B cell (primary cell): ENCODE measurements at regions not wholly inside any gene's neighbourhood (a gene's known extent, or its start where the extent isn't known, plus 50 kb on each side); places are given as distances from the start of the nearest gene placed in this dataset.

Experiments
- ATAC-seq: fragments of 200-7000 bp; cut with Tn5 transposase; one replicate; pipeline ENCODE4 v1.10.0; 2021; ENCODE audit warnings: low read depth, mild to moderate bottlenecking, moderate number of reproducible peaks, moderate library complexity
- CTCF ChIA-PET: fragments of 350-600 bp; sonication (Branson Sonifier 250); formaldehyde crosslinking; loops from one replicate; lab custom pipeline; 2021; ENCODE audit warnings: antibody characterized with exemption, inconsistent platforms; lab: Charles Lee
- POLR2A ChIA-PET: fragments of 350-600 bp; sonication (Branson Sonifier 250); formaldehyde crosslinking; loops from one replicate; lab custom pipeline; 2021; ENCODE audit warnings: antibody characterized with exemption; lab: Charles Lee
- DNase-seq: peaks from one replicate; pipeline ENCODE4 v3.0.0; 2013
- H2AFZ ChIP-seq: 2 replicates; pipeline ENCODE4 v1.6.1; 2012; ENCODE audit warnings: mild to moderate bottlenecking, low read depth, low read length; ENCODE audit not compliant: insufficient read depth, poor library complexity, severe bottlenecking
- H3K27ac ChIP-seq, 2 donors: 1 replicate in 1 of 2; 2 replicates in 1 of 2; pipeline ENCODE4 v1.5.1; 2012 to 2013; ENCODE audit warnings: low read length in 2 of 2, mild to moderate bottlenecking in 2 of 2, moderate library complexity in 1 of 2
- H3K27me3 ChIP-seq, 4 experiments: fragments of 200-600 bp in 1 of 4; sonication (generic) in 1 of 4; replicated peaks in 1 of 4; 1 replicate in 2 of 4; 2 replicates in 2 of 4; pipeline versions ENCODE4 v1.6.1 to v1.7.0; 2013 to 2016; ENCODE audit warnings: low read length in 3 of 4, mild to moderate bottlenecking in 2 of 4, mixed read lengths in 1 of 4, moderate library complexity in 1 of 4; ENCODE audit not compliant: insufficient read depth in 4 of 4, control insufficient read depth in 3 of 4; ENCODE audit errors: control extremely low read depth in 1 of 4
- H3K36me3 ChIP-seq, 2 experiments: replicated peaks in 1 of 2; 1 replicate in 1 of 2; 2 replicates in 1 of 2; pipeline versions ENCODE4 v1.6.1 to v1.7.1; 2013; ENCODE audit warnings: low read length in 1 of 2; ENCODE audit not compliant: insufficient read depth in 2 of 2, control insufficient read depth in 1 of 2; ENCODE audit errors: control extremely low read depth in 1 of 2, extremely low read depth in 1 of 2
- H3K4me1 ChIP-seq, 2 donors: fragments of 200-600 bp in 1 of 2; sonication (generic) in 1 of 2; 1 replicate in 1 of 2; 2 replicates in 1 of 2; pipeline versions ENCODE4 v1.5.1 to v1.6.1; 2013 to 2017; ENCODE audit warnings: low read length in 2 of 2; ENCODE audit not compliant: control insufficient read depth in 2 of 2, insufficient read depth in 2 of 2
- H3K4me2 ChIP-seq: replicated peaks from 2 replicates; pipeline ENCODE3; 2012; ENCODE audit warnings: mild to moderate bottlenecking, low read depth, low read length; ENCODE audit not compliant: poor library complexity, severe bottlenecking
- H3K4me3 ChIP-seq, 5 experiments: fragments of 200-600 bp in 1 of 5; sonication (generic) in 1 of 5; 1 replicate in 3 of 5; 2 replicates in 2 of 5; pipeline versions ENCODE4 v1.5.1 to v1.7.0; 2011 to 2016; ENCODE audit warnings: low read length in 4 of 5, mild to moderate bottlenecking in 4 of 5, low read depth in 2 of 5, control low read depth in 1 of 5, moderate library complexity in 1 of 5; ENCODE audit not compliant: insufficient read depth in 1 of 5; ENCODE audit errors: control extremely low read depth in 1 of 5, extremely low read depth in 1 of 5
- H3K79me2 ChIP-seq: fragments of 200-600 bp; sonication (generic); one replicate; pipeline ENCODE4 v1.6.0; 2016; ENCODE audit warnings: low read length; ENCODE audit not compliant: control insufficient read depth, insufficient read depth
- H3K9ac ChIP-seq: fragments of 200-600 bp; sonication (generic); 2 replicates; pipeline ENCODE4 v1.6.1; 2017; ENCODE audit warnings: mild to moderate bottlenecking, low read length, moderate library complexity
- H3K9me3 ChIP-seq, 3 donors: one replicate each; pipeline versions ENCODE4 v1.6.1 to v1.7.1; 2013; ENCODE audit warnings: low read length in 2 of 3; ENCODE audit not compliant: control insufficient read depth in 2 of 3, insufficient read depth in 1 of 3; ENCODE audit errors: control extremely low read depth in 1 of 3
- H4K20me1 ChIP-seq: 2 replicates; pipeline ENCODE4 v1.6.0; 2012; ENCODE audit warnings: mild to moderate bottlenecking, low read length; ENCODE audit not compliant: insufficient read depth, control insufficient read depth, poor library complexity, severe bottlenecking
- H3K27ac Mint-ChIP-seq: one replicate; pipeline ENCODE4 v1.8.0; 2021; ENCODE audit warnings: mixed read lengths
- H3K27me3 Mint-ChIP-seq: one replicate; pipeline ENCODE4 v1.8.0; 2021; ENCODE audit warnings: mixed read lengths
- H3K4me1 Mint-ChIP-seq: one replicate; pipeline ENCODE4 v1.8.0; 2021; ENCODE audit warnings: mixed read lengths
- H3K4me3 Mint-ChIP-seq: one replicate; pipeline ENCODE4 v1.8.0; 2021; ENCODE audit warnings: mixed read lengths
- H3K9me3 Mint-ChIP-seq: one replicate; pipeline ENCODE4 v1.8.0; 2022; ENCODE audit warnings: mixed read lengths; ENCODE audit not compliant: insufficient read depth
- CTCF ChIP-seq: fragments of 200-600 bp; IDR thresholded peaks from one replicate; pipeline ENCODE4 v1.8.0; 2022; ENCODE audit warnings: antibody characterized with exemption, mild to moderate bottlenecking
- EZH2 ChIP-seq: IDR thresholded peaks from 2 replicates; pipeline ENCODE4 v1.6.1; 2012; ENCODE audit warnings: borderline replicate concordance, low read depth, mild to moderate bottlenecking, moderate library complexity, low read length; ENCODE audit not compliant: insufficient read depth, poor library complexity, severe bottlenecking
- WGBS: methylation state at CpG from one replicate; pipeline ENCODE4 v1.1.5; 2013; ENCODE audit warnings: missing lambda C conversion rate; ENCODE audit not compliant: insufficient coverage; 5-methylcytosine and 5-hydroxymethylcytosine counted together
- intact Hi-C: fragments of 100-400 bp; cut with micrococcal nuclease; formaldehyde crosslinking; loops from one replicate; pipeline ENCODE4 v1.10.0; 2022

- Mint-ChIP-seq H3K4me3 (no peak overlapping the region), H3K4me1 (no peaks in the 10 kb centered on the region), H3K27ac (no peak overlapping the region), H3K27me3 (no peaks in the 10 kb centered on the region), H3K9me3 (peaks cover 7% of the 10 kb centered on the region)
- Histone ChIP-seq H3K27ac (no peak overlapping the region), H3K4me3 (no peak overlapping the region), H3K4me1 (no peaks in the 10 kb centered on the region), H3K79me2 (no peaks in the 10 kb centered on the region), H3K9me3 (peaks cover 0 to 3% (median 3%) of the 10 kb centered on the region in 3 donors), H2AFZ (no peak overlapping the region), H3K27me3 (no peaks in the 10 kb centered on the region), H3K4me2 (no peak overlapping the region), H3K36me3 (no peaks in the 10 kb centered on the region), H4K20me1 (no peaks in the 10 kb centered on the region), H3K9ac (no peak overlapping the region)
- DNase-seq (no peak), ATAC-seq (no peak)
- TF ChIP-seq CTCF (no peak), EZH2 (no peak)
- ChIA-PET POLR2A (no interaction called here), CTCF (no interaction called here)
- intact Hi-C loops, result no loop called here
- no CpG with 5 or more reads among the region's 1 CpG for WGBS
Observed at GRCh38 chr4:135601351-135601750, 1399.8 kb upstream of the PABPC4L start.

GRCh38 chr4:135598151-135598550, 1396.6 kb upstream of the PABPC4L start:
- intact Hi-C loops, result no loop called here
- no CpG with 5 or more reads among the region's 1 CpG for WGBS
- no peak overlapping the region for H3K4me3 ChIP-seq
- H3K36me3 ChIP-seq, result no peaks in the 10 kb centered on the region
- peaks cover 0 to 3% (median 3%) of the 10 kb centered on the region in 3 donors for H3K9me3 ChIP-seq
- Mint-ChIP-seq H3K4me1 (no peaks in the 10 kb centered on the region), H3K4me3 (no peak overlapping the region), H3K9me3 (peaks cover 12% of the 10 kb centered on the region), H3K27ac (no peak overlapping the region), H3K27me3 (no peaks in the 10 kb centered on the region)
- H3K4me2 ChIP-seq, result no peak overlapping the region
- ATAC-seq (no peak), DNase-seq (no peak)
- H3K4me1 ChIP-seq, result no peaks in the 10 kb centered on the region
- no peak overlapping the region for H3K27ac ChIP-seq
- no peak for TF ChIP-seq CTCF
- no peak for TF ChIP-seq EZH2
- no peak overlapping the region for H3K9ac ChIP-seq
- H2AFZ ChIP-seq, result no peak overlapping the region
- ChIA-PET POLR2A (no interaction called here), CTCF (no interaction called here)
- H3K27me3 ChIP-seq, result no peaks in the 10 kb centered on the region
- H3K79me2 ChIP-seq, result no peaks in the 10 kb centered on the region
- H4K20me1 ChIP-seq, result no peaks in the 10 kb centered on the region
